IMR-90 (cell line): ENCODE measurements at regions not wholly inside any gene's neighbourhood (a gene's known extent, or its start where the extent isn't known, plus 50 kb on each side); places are given as distances from the start of the nearest gene placed in this dataset.

Experiments
- ATAC-seq: fragments of 200-7000 bp; cut with Tn5 transposase; 2 replicates; pipeline ENCODE4 v1.9.1; 2020; ENCODE audit warnings: low read depth, mild to moderate bottlenecking, moderate library complexity
- BruUV-seq: library from RNA; stranded (reverse); fragments of 400-500 nt; replicated peaks from 2 replicates; lab custom pipeline; 2021; lab: Mats Ljungman, UMichigan
- CTCF ChIA-PET: fragments of 300-600 bp; formaldehyde crosslinking; extraction: SDS; loops from one replicate; lab custom pipeline; 2021; ENCODE audit warnings: antibody characterized with exemption; lab: Yijun Ruan, JAX
- POLR2A ChIA-PET: fragments of 300-600 bp; sonication (Branson Sonifier 250); formaldehyde crosslinking; loops from one replicate; lab custom pipeline; 2022; ENCODE audit warnings: antibody characterized with exemption; ENCODE audit not compliant: unreplicated experiment; lab: Charles Lee
- DNase-seq: peaks from one replicate; pipeline ENCODE4 v3.0.0; 2013
- H2AFZ ChIP-seq: replicated peaks from 2 replicates; pipeline ENCODE3; 2013; ENCODE audit warnings: low read length, mild to moderate bottlenecking; ENCODE audit not compliant: poor library complexity
- H2AK5ac ChIP-seq: 2 replicates; pipeline ENCODE4 v1.6.1; 2013; ENCODE audit warnings: low read depth, low read length, inconsistent platforms
- H2AK9ac ChIP-seq: replicated peaks from 2 replicates; pipeline ENCODE3; 2013; ENCODE audit warnings: mild to moderate bottlenecking, low read depth, low read length, moderate library complexity; ENCODE audit not compliant: poor library complexity
- H2BK120ac ChIP-seq: 2 replicates; pipeline ENCODE4 v1.6.1; 2013; ENCODE audit warnings: low read depth, low read length, inconsistent platforms
- H2BK15ac ChIP-seq: 3 replicates; pipeline ENCODE4 v1.6.1; 2013; ENCODE audit warnings: low read depth, low read length, inconsistent platforms
- H2BK20ac ChIP-seq: 2 replicates; pipeline ENCODE4 v1.6.1; 2013; ENCODE audit warnings: low read depth, mild to moderate bottlenecking, inconsistent platforms, low read length, moderate library complexity
- H2BK5ac ChIP-seq: 2 replicates; pipeline ENCODE4 v1.6.1; 2013; ENCODE audit warnings: mild to moderate bottlenecking, low read depth, low read length, inconsistent platforms; ENCODE audit not compliant: poor library complexity, severe bottlenecking
- H3K14ac ChIP-seq: replicated peaks from 2 replicates; pipeline ENCODE4 v1.6.1; 2013; ENCODE audit warnings: low read depth, low read length, inconsistent platforms
- H3K18ac ChIP-seq: 2 replicates; pipeline ENCODE4 v1.6.1; 2013; ENCODE audit warnings: low read depth, low read length, control low read depth
- H3K23ac ChIP-seq: 2 replicates; pipeline ENCODE4 v1.6.1; 2013; ENCODE audit warnings: low read depth, low read length, inconsistent platforms
- H3K27ac ChIP-seq: 2 replicates; pipeline ENCODE4 v1.5.1; 2013; ENCODE audit warnings: mild to moderate bottlenecking, control low read depth, low read length; ENCODE audit not compliant: insufficient read depth
- H3K27me3 ChIP-seq: 2 replicates; pipeline ENCODE4 v1.6.1; 2013; ENCODE audit warnings: low read length; ENCODE audit not compliant: control insufficient read depth, insufficient read depth
- H3K36me3 ChIP-seq: 2 replicates; pipeline ENCODE4 v1.6.1; 2013; ENCODE audit warnings: low read length, mixed read lengths; ENCODE audit not compliant: control insufficient read depth, insufficient read depth
- H3K4ac ChIP-seq: 2 replicates; pipeline ENCODE4 v1.6.1; 2013; ENCODE audit warnings: low read depth, low read length, inconsistent platforms
- H3K4me1 ChIP-seq: 2 replicates; pipeline ENCODE4 v1.6.1; 2013; ENCODE audit warnings: low read length, mixed read lengths; ENCODE audit not compliant: control insufficient read depth, insufficient read depth
- H3K4me2 ChIP-seq: 2 replicates; pipeline ENCODE4 v1.6.1; 2013; ENCODE audit warnings: low read depth, mild to moderate bottlenecking, control low read depth, low read length, moderate library complexity
- H3K4me3 ChIP-seq: 2 replicates; pipeline ENCODE4 v1.5.1; 2013; ENCODE audit warnings: low read depth, mild to moderate bottlenecking, control low read depth, low read length, moderate library complexity; ENCODE audit not compliant: insufficient read depth
- H3K56ac ChIP-seq: 2 replicates; pipeline ENCODE4 v1.6.1; 2013; ENCODE audit warnings: low read length, inconsistent platforms; ENCODE audit not compliant: insufficient read depth; ENCODE audit errors: extremely low read depth
- H3K79me1 ChIP-seq, 2 experiments: 2 replicates each; pipeline ENCODE4 v1.6.1; 2013; ENCODE audit warnings: low read length in 2 of 2, inconsistent platforms in 1 of 2, low read depth in 1 of 2
- H3K9ac ChIP-seq: 2 replicates; pipeline ENCODE4 v1.6.1; 2013; ENCODE audit warnings: low read depth, low read length, control low read depth
- H3K9me1 ChIP-seq: 2 replicates; pipeline ENCODE4 v1.6.1; 2013; ENCODE audit warnings: low read length, inconsistent platforms; ENCODE audit not compliant: insufficient read depth
- H3K9me3 ChIP-seq: 2 replicates; pipeline ENCODE4 v1.6.1; 2013; ENCODE audit warnings: low read length; ENCODE audit not compliant: control insufficient read depth, insufficient read depth
- H4K20me1 ChIP-seq: 2 replicates; pipeline ENCODE4 v1.6.1; 2013; ENCODE audit warnings: low read length, inconsistent platforms; ENCODE audit not compliant: insufficient read depth
- H4K5ac ChIP-seq: 2 replicates; pipeline ENCODE4 v1.6.1; 2013; ENCODE audit warnings: mild to moderate bottlenecking, low read depth, low read length, control low read depth
- H4K8ac ChIP-seq, 2 experiments: 2 replicates each; pipeline ENCODE4 v1.6.1; 2013; ENCODE audit warnings: low read depth in 2 of 2, low read length in 2 of 2, control low read depth in 1 of 2, inconsistent platforms in 1 of 2
- H4K91ac ChIP-seq: 2 replicates; pipeline ENCODE4 v1.6.1; 2013; ENCODE audit warnings: low read depth, low read length, inconsistent platforms; ENCODE audit not compliant: insufficient read depth
- MAZ ChIP-seq: IDR thresholded peaks from 2 replicates; pipeline ENCODE4 v1.6.1; 2012; ENCODE audit warnings: low read depth, mild to moderate bottlenecking, low read length, improper control_type of control experiment, moderate library complexity, borderline replicate concordance
- MXI1 ChIP-seq: IDR thresholded peaks from 2 replicates; pipeline ENCODE4 v1.6.1; 2012; ENCODE audit warnings: low read depth, mild to moderate bottlenecking, low read length, moderate library complexity, borderline replicate concordance
- RAD21 ChIP-seq: IDR thresholded peaks from 2 replicates; pipeline ENCODE4 v1.6.1; 2012; ENCODE audit warnings: low read length, improper control_type of control experiment
- SMC3 ChIP-seq: fragments of 150-350 bp; IDR thresholded peaks from 2 replicates; pipeline ENCODE4 v1.6.1; 2016; ENCODE audit warnings: low read depth, mild to moderate bottlenecking, antibody characterized with exemption, low read length, moderate library complexity
- USF2 ChIP-seq: fragments of 150-350 bp; IDR thresholded peaks from 2 replicates; pipeline ENCODE4 v1.6.1; 2017; ENCODE audit warnings: mild to moderate bottlenecking, antibody characterized with exemption, low read length, low read depth
- WGBS, 2 experiments: methylation state at CpG; one replicate each; pipeline versions ENCODE4 v1.1.5 to v1.1.7; 2013; ENCODE audit warnings: missing lambda C conversion rate in 2 of 2; ENCODE audit not compliant: insufficient read length in 1 of 2; ENCODE audit errors: extremely low coverage in 2 of 2; 5-methylcytosine and 5-hydroxymethylcytosine counted together
- dilution Hi-C: fragments of 300-500 bp; cut with HindIII; formaldehyde crosslinking; loops from one replicate; pipeline ENCODE4 v1.14.3; 2018; ENCODE audit warnings: low sequenced_read_pairs; ENCODE audit not compliant: unreplicated experiment
- in situ Hi-C: fragments of 300-500 bp; cut with MboI; formaldehyde crosslinking; loops from 3 replicates; pipeline ENCODE4 v1.14.3; 2019; ENCODE audit warnings: low sequenced_read_pairs, inconsistent platforms, mixed read lengths
- intact Hi-C: fragments of 100-400 bp; cut with micrococcal nuclease; formaldehyde crosslinking; loops from 2 replicates; pipeline ENCODE4 v1.10.0; 2022

GRCh38 chr20:55584307-55584706 is 421.0 kb downstream of the CBLN4 start:
- BruUV-seq: no TSS peak
- H3K4me2 ChIP-seq: no peak overlapping the region
- no peaks in the 10 kb centered on the region for H3K36me3 ChIP-seq
- H4K8ac ChIP-seq: no peak overlapping the region
- ATAC-seq (no peak), DNase-seq (no peak)
- H3K18ac ChIP-seq: no peak overlapping the region
- H2AK5ac ChIP-seq: no peak overlapping the region
- in situ Hi-C loops: no loop called here
- dilution Hi-C loops: no loop called here
- WGBS, 2 experiments: no CpG with 5 or more reads among the region's 2 CpGs
- intact Hi-C loops: no loop called here
- no peak overlapping the region for H3K9ac ChIP-seq
- no peak overlapping the region for H4K5ac ChIP-seq
- H3K56ac ChIP-seq: no peak overlapping the region
- peaks cover 12% of the 10 kb centered on the region for H3K9me3 ChIP-seq
- no peak overlapping the region for H4K91ac ChIP-seq
- ChIA-PET POLR2A (no interaction called here), CTCF (no interaction called here)
- no peak overlapping the region for H2BK20ac ChIP-seq
- no peak overlapping the region for H2BK120ac ChIP-seq
- no peak overlapping the region for H2BK5ac ChIP-seq
- no peaks in the 10 kb centered on the region for H3K79me1 ChIP-seq
- H3K9me1 ChIP-seq: no peaks in the 10 kb centered on the region
- no peak overlapping the region for H3K14ac ChIP-seq
- H2AK9ac ChIP-seq: no peak overlapping the region
- no peak overlapping the region for H3K4ac ChIP-seq
- H2BK15ac ChIP-seq: no peak overlapping the region
- H3K4me1 ChIP-seq: no peaks in the 10 kb centered on the region
- no peaks in the 10 kb centered on the region for H3K27me3 ChIP-seq
- TF ChIP-seq SMC3 (no peak), MXI1 (no peak), RAD21 (no peak), USF2 (no peak), MAZ (no peak)
- no peak overlapping the region for H3K23ac ChIP-seq
- H3K4me3 ChIP-seq: no peak overlapping the region
- H3K27ac ChIP-seq: no peak overlapping the region
- H4K20me1 ChIP-seq: no peaks in the 10 kb centered on the region
- no peak overlapping the region for H2AFZ ChIP-seq
